Activated CD8-positive, alpha-beta T cell treated with anti-CD3 and anti-CD28 coated beads for 36 hours (primary cell): ENCODE measurements at regions not wholly inside any gene's neighbourhood (a gene's known extent, or its start where the extent isn't known, plus 50 kb on each side); places are given as distances from the start of the nearest gene placed in this dataset.

Source experiments
- ATAC-seq: fragments of 200-7000 bp; cut with Tn5 transposase; one replicate; pipeline ENCODE4 v1.10.0; 2021; ENCODE audit warnings: mild to moderate bottlenecking, moderate library complexity
- CTCF ChIA-PET: fragments of 350-600 bp; sonication (Branson Sonifier 250); formaldehyde crosslinking; loops from one replicate; lab custom pipeline; 2021; ENCODE audit warnings: antibody characterized with exemption; lab: Charles Lee
- POLR2A ChIA-PET: fragments of 350-600 bp; sonication (Branson Sonifier 250); formaldehyde crosslinking; loops from one replicate; lab custom pipeline; 2021; ENCODE audit warnings: antibody characterized with exemption; lab: Charles Lee
- DNase-seq: peaks from one replicate; pipeline ENCODE4 v3.0.0-alpha.2; 2020
- H3K27ac Mint-ChIP-seq: one replicate; pipeline ENCODE4 v1.8.0; 2021; ENCODE audit warnings: mild to moderate bottlenecking, mixed read lengths
- H3K27me3 Mint-ChIP-seq: one replicate; pipeline ENCODE4 v1.8.0; 2021; ENCODE audit warnings: mixed read lengths
- H3K36me3 Mint-ChIP-seq: one replicate; pipeline ENCODE4 v1.8.0; 2021; ENCODE audit warnings: low read depth, mixed read lengths
- H3K4me1 Mint-ChIP-seq: one replicate; pipeline ENCODE4 v1.8.0; 2021; ENCODE audit warnings: low read depth, mixed read lengths
- H3K4me3 Mint-ChIP-seq: one replicate; pipeline ENCODE4 v1.8.0; 2021; ENCODE audit warnings: mild to moderate bottlenecking, moderate library complexity, mixed read lengths
- H3K9me3 Mint-ChIP-seq: one replicate; pipeline ENCODE4 v1.8.0; 2021; ENCODE audit warnings: mixed read lengths
- CTCF ChIP-seq: fragments of 200-600 bp; IDR thresholded peaks from one replicate; pipeline ENCODE4 v1.8.0; 2022; ENCODE audit warnings: antibody characterized with exemption, mild to moderate bottlenecking
- intact Hi-C: fragments of 100-400 bp; cut with micrococcal nuclease; formaldehyde crosslinking; loops from one replicate; pipeline ENCODE4 v1.10.0; 2022

DNA sequence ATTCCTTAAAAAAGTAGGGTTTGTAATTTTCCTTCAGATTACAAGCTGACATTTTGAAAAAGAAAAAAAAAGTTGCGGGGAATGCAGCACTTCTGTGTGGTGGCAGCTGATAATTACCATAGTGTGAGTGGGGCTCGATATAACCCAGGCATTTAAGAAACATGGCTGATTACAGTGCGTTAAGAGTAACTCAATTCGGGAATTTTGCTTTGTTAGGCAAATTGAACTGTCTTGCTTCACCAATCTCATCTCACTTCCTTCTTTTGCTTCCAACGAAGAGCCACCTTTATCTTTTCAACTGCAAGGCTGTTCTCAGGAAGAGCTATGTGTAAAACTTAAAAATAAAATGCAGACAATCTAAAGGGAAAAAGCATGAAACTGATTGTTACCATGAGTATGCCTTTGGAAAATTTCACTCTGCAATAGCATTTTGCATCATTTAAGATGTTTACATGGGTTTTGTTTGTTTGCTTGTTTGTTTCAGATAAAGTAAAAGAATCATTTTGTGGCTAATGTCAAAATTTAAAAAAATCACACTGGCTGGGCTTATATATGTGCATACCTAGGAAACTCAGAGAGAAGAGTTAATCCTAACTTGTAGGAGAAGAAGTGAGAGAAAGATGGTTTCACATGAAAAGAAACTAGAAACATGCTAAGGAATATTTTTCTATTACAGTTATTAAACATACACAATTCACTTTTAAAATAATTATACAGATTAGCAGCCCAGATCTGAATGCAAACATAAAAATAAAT is 295.9 kb upstream of the ATP2B1 start:
- Mint-ChIP-seq H3K27me3 (no peaks in the 10 kb centered on the region), H3K4me1 (no peaks in the 10 kb centered on the region), H3K27ac (no peak overlapping the region), H3K9me3 (no peaks in the 10 kb centered on the region), H3K4me3 (no peak overlapping the region), H3K36me3 (no peaks in the 10 kb centered on the region)
- TF ChIP-seq CTCF = no peak
- intact Hi-C loops = no loop called here
- CTCF ChIA-PET = no interaction called here
- ATAC-seq = no peak
- no peak for DNase-seq
- POLR2A ChIA-PET = no interaction called here

- H3K9me3 Mint-ChIP-seq = no peaks in the 10 kb centered on the region
- no peak for DNase-seq
- H3K4me1 Mint-ChIP-seq = no peaks in the 10 kb centered on the region
- H3K27ac Mint-ChIP-seq = no peak overlapping the region
- ATAC-seq = no peak
- ChIA-PET CTCF (no interaction called here), POLR2A (no interaction called here)
- H3K4me3 Mint-ChIP-seq = no peak overlapping the region
- no peak for TF ChIP-seq CTCF
- intact Hi-C loops = no loop called here
- H3K36me3 Mint-ChIP-seq = no peaks in the 10 kb centered on the region
- H3K27me3 Mint-ChIP-seq = no peaks in the 10 kb centered on the region
These were observed 295.1 kb upstream of the ATP2B1 start for GRCh38 chr12:90003688-90004087.

DNA sequence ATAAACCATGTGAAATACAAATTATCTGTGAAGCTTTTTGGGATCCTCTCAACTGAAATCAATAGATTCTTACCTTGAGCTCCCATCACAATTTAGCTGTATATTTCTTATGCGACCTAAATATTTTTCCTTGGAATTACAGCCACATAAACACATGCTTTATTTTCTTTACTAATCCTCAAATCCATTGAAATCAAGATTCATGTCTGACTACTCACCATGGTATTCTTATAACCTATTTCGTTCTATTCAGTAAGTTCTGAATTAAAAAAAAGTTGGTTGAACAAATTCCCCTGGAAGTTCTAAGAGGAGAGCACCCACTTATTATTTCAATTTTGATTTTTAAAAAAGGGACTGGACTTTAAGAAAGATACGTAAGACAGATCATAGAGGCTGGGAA is 292.1 kb upstream of the ATP2B1 start:
- H3K36me3 Mint-ChIP-seq = no peaks in the 10 kb centered on the region
- DNase-seq = no peak
- no peaks in the 10 kb centered on the region for H3K27me3 Mint-ChIP-seq
- no peak overlapping the region for H3K27ac Mint-ChIP-seq
- intact Hi-C loops = no loop called here
- no peak for TF ChIP-seq CTCF
- H3K9me3 Mint-ChIP-seq = no peaks in the 10 kb centered on the region
- H3K4me1 Mint-ChIP-seq = no peaks in the 10 kb centered on the region
- no peak for ATAC-seq
- CTCF ChIA-PET = no interaction called here
- POLR2A ChIA-PET = no interaction called here
- no peak overlapping the region for H3K4me3 Mint-ChIP-seq

DNA sequence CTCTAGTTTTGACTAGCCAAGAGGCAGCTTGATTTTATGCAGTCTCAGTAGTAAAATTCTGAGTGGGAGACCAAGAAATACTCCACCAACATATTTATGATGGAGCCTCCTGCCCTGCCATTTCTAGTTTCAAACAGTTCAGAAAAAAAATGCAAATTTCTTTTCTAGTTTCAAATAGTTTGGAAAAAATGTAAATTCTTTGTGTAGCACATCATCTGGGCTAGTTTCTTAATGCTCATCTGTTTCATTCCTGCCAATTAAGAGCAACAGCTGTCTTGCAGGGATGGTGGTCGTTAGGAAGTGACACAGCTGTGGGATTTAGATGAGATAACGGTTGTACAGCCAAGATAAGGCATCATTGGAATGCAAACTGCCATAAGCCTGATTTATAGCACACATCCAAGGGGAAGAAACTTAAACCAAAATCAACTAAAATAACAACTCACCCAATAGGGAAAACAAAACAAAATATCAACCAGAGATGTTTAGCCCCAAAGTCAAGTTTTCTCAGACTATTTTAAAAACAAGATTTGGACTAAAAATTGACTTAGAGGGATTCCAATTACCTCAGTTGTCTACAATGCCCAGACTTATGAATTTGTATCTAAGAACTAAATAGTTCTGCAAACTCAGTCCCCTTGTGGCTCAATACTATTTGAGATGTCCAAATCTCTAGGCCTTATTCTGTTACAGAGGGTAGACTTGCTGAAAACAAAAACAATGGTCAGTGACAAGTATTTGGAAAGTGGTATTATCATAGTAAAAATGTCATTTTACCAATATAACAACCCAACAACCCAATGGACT is 291.3 kb upstream of the ATP2B1 start:
- Mint-ChIP-seq H3K4me3 (no peak overlapping the region), H3K4me1 (no peaks in the 10 kb centered on the region), H3K9me3 (no peaks in the 10 kb centered on the region), H3K27ac (no peak overlapping the region), H3K36me3 (no peaks in the 10 kb centered on the region), H3K27me3 (no peaks in the 10 kb centered on the region)
- DNase-seq = no peak
- TF ChIP-seq CTCF = no peak
- ATAC-seq = no peak
- CTCF ChIA-PET = no interaction called here
- POLR2A ChIA-PET = no interaction called here
- intact Hi-C loops = no loop called here

DNA sequence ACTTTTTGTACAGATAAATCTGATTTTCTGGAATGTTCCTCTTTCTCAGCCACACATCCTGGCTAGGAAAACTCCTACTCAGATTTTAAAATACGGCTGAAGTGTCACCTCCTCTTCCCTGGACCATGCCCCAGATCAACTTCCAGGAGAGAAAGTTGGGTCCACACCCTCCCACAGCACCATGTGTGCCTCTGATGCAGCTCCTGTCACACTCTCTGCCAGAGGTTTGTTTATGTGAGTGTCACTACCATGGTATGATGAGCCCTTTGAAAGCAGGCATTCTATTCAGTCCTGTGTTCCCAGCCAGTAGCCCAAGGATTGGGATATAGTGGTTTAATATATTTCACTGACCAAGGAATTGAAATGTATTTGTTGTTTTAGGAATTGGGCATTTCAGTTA is 287.2 kb upstream of the ATP2B1 start:
- no peaks in the 10 kb centered on the region for H3K36me3 Mint-ChIP-seq
- CTCF ChIA-PET = no interaction called here
- peaks cover 8% of the 10 kb centered on the region for H3K4me1 Mint-ChIP-seq
- no peaks in the 10 kb centered on the region for H3K9me3 Mint-ChIP-seq
- DNase-seq = no peak
- TF ChIP-seq CTCF = no peak
- no peak overlapping the region for H3K4me3 Mint-ChIP-seq
- POLR2A ChIA-PET = interaction anchor here (0.9 kb wide), 1 partner anchor 9 kb away, joined by 3 read pairs; no protein-coding TSS in a partner anchor
- H3K27me3 Mint-ChIP-seq = no peaks in the 10 kb centered on the region
- intact Hi-C loops = no loop called here
- H3K27ac Mint-ChIP-seq = no peak overlapping the region
- ATAC-seq = no peak
